ENCODE measurements at regions not wholly inside any gene's neighbourhood (a gene's known extent, or its start where the extent isn't known, plus 50 kb on each side); places are given as distances from the start of the nearest gene placed in this dataset.
A peak's percentile ranks its signal among the peaks of the same experiment; 100 is the strongest.

DNA sequence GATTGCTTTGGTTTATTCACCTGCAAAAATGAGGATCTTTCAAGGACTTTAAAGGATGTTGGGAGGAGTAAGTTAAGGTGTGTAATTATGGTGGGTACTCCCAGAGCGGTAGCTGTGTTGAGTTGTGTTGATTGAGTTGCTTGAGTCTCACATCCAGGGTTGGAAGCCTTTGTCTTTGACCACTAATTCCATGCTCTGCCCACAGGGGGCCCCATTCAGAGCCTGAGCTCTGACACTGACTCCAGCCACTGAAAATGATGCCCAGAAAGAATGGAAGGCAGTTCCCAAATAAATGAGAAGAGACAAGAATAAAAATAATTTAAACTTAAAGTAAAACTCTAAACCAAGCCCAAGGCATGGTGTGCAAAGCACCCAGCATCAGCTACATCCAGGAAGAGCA is 237.4 kb upstream of the PWP1 start:
- ATAC-seq = no peak
- DNase-seq = no peak
- intact Hi-C loops (cut with DNase I) = loop anchor here in 1 of 2 donors (10.0 kb wide), 1 partner anchor 157 kb away; no protein-coding TSS in a partner anchor

DNA sequence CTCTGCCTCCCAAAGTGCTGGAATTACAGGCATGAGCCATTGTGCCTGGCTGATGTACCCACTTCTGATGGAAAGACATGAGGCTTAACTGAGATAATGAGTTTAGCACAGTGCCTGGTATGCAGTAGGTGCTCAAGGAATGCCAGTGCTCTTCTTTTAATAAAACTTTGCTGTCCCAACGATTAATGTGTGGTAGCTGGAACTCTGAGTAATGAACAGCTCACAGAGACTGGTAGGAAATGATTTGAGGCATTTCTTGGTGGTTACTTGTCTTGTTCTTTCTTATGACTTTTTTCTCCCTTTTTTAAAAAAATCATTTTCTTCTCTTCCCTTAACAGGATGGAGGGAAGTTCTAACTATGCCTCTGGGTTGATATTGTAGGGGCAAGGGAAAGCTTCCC is 235.7 kb upstream of the PWP1 start:
- intact Hi-C loops (cut with DNase I) = loop anchor here in 1 of 2 donors (10.0 kb wide), 1 partner anchor 155 kb away; no protein-coding TSS in a partner anchor
- DNase-seq = no peak
- ATAC-seq = no peak

DNA sequence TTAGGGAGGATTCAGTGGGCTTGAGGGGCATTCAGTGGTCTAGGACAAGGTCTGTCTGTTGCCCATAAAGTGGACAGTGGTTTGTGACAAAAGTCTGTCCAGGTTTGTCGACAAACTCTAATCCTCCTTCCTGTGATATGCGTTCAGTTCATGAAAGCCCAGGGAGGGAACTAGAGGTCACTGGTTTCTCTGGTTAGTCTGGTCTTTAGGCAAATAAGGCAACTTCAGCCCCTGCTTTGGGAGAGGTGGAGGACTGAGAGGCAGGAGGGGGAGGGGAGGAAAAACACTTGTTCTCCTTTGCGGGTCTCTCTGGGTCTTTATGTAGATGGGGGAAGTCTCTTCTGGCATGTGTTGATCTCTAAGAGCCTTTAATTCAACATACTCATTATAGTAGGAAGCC is 235.1 kb upstream of the PWP1 start:
- intact Hi-C loops (cut with DNase I) = no loop called here

DNA sequence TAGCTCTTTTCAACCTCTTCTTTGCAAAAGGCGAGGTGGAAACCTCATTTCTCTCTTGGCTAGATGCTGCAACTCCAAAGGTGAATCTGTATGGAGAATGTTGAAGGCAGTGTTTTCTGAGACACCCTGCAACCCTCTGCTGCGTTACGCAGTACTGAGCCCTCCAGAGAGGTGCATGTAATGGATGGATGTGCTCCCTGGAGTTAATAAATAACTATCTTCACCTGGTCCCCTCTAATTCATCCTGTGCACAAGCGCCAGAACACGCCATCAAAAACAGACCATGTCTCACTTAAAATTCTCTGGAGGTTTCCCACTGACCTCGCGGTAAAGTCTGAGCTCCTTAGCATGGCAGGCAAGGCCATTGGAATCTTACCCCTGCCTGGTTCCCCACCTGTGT is 234.4 kb upstream of the PWP1 start:
- no peak for ATAC-seq
- DNase-seq = no peak
- intact Hi-C loops (cut with DNase I) = no loop called here

More for the DNA sequence above, 235.1 kb upstream of the PWP1 start:
- DNase-seq = no peak
- ATAC-seq = no peak

DNA sequence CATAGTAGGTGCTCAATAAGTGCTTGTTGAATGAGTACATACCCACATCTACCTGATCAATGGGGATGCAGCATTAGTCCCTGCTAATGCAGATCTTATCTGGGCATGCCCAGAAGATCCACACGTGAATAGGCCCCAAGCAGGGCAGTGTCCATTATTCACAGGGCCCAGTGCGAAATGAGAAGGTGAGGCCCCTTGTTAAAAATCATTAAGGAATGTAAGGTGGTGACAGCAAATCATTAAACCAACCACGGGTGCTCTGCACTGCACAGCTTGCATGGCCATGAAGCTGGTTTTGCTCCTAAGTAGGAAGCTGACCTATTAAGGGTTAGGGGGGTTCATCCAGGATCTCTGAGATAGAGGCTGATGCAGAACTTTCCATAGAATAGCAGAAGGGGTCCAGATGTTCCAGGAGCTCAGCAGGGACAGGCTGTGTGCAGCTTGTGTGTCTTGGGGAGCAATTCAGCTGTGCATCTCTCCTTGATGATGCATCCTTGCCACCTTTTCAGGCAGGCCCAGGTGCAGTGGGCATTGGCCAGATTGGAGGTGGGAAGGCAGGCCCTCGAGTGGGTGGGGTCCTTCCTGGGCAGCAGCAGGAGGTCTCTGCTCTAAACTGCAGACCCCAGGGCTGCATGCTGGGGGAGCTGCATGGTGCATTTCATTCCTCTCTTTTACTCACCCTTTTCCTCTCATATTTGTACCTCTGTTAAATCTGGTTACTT is 231.3 kb upstream of the PWP1 start:
- intact Hi-C loops (cut with DNase I) = no loop called here
- no peak for ATAC-seq

DNA sequence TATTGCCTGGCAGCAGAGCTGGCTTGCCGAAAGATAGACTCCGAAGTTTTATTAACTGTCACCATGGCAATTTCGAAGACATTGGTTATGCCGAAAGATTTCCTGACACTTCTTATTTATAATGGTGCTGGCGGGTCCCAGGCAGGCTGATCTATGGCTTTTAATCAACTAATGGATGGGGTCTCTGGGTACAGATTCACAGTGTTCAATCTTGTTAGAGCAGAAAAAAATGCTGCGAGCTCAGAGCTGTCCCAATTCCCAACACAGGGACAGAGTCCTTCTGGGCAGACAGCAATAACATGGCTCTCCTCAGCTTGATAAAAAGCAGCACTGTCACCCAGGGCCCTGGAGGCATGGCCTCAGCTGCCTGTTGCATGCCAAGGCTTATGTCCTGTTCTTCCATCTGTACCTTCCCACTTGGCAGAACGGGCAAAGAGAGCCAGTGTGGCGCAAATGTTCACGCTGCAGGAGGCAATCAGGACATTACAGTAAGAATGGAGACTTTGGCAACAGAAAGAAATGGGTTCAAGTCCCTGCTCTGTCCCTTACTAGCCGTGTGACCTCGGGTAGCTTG is 228.2 kb upstream of the PWP1 start:
- ATAC-seq (no peak), DNase-seq (no peak)
- intact Hi-C loops (cut with DNase I) = no loop called here

More for the DNA sequence above, 231.3 kb upstream of the PWP1 start:
- DNase-seq = no peak

DNA sequence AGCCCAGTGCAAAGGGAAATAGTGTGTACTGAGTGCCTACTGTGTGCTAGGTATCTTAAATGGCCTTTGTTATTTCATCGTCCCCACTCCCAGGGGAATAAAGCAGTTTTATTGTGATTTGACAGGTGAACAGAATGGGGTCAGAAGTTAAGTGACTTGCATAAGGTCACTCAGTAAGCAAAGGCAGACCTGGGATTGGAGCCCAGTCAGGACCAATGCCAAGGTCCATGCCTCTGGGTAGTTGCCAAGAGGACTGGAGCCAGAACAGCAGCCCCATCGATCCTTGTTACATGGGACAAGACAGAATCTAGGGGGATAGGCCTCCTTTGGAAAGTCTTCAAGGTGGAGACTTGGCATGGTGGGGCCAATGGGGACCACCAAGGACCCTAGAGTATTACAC is 227.4 kb upstream of the PWP1 start:
- ATAC-seq (no peak), DNase-seq (no peak)
- intact Hi-C loops (cut with DNase I) = no loop called here

DNA sequence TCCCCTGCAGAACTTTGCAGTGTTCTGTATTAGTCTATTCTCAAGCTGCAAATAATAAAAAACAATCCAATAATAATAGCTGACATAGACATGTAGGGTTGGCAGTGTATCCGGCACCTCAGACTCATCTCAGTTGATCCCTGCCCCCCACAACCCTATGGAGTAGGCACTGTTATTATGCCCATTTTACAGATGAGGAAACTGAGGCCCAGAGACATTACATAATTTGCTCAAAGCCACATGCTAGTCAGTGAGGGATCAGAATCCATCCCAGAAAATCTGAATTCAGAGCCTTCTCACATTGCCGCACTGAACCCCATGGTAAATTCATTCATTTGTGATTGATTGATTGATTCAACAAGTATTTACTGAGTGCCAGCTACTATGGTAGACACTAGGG is 226.6 kb upstream of the PWP1 start:
- ATAC-seq = no peak
- intact Hi-C loops (cut with DNase I) = no loop called here

DNA sequence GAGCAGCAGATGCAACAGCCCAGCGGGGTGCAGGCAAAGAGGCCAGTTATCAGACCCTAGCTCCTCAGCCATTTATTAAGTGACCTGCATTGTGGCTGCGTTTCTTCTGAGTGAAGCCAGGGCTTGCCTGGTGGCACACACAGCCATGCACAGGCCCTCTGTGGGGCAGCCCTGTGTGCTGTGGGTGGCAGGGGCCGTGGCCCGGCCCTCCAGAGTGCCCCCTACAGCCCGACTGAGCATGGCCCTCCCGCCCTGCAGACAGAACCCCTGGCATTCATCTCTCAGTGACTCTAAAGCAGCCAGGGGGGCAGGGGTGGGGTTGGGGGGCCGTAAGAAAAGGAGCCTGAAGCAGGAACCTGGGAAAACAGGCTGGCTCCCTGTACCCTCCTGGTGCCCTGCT is 226.0 kb upstream of the PWP1 start:
- DNase-seq (no peak), ATAC-seq (no peak)
- intact Hi-C loops (cut with DNase I) = no loop called here

More for the DNA sequence above, 226.6 kb upstream of the PWP1 start:
- no peak for DNase-seq

DNA sequence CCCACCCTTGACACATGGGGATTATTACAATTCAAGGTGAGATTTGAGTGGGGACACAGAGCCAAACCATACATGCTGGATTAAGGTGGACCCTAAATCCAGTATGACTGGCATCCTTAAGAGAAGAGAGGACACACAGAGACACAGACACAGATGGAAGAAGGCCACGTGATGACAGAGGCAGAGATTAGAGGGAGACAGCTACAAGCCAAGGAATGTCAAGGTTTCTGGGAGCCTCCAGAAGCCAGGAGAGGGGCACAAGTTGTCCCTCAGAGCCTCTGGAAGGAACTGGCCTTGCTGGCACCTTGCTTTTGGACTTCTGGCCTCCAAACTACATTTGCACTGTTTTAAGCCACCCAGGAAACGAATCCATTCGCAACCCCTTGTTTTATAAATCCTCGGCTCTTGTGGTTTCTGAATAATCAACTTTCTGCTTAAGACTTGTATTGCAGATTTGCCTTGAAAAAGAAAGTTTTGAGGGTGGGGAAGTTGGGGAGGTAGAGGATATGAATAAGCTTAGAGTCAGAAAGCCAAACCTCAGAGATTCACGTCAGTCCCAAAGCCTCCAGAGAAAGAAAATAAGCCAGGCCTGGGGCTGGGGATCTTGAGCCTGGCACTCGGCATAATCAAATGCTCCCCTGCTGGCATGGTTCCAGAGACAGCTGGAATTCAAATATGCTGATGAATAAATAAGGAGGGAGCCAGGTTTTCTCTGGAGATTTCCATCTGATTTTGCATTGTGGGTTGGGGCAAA is 224.2 kb upstream of the PWP1 start:
- intact Hi-C loops (cut with DNase I) = no loop called here
- no peak for DNase-seq
- peak in 1 of 2 donors; percentile 47 for ATAC-seq

DNA sequence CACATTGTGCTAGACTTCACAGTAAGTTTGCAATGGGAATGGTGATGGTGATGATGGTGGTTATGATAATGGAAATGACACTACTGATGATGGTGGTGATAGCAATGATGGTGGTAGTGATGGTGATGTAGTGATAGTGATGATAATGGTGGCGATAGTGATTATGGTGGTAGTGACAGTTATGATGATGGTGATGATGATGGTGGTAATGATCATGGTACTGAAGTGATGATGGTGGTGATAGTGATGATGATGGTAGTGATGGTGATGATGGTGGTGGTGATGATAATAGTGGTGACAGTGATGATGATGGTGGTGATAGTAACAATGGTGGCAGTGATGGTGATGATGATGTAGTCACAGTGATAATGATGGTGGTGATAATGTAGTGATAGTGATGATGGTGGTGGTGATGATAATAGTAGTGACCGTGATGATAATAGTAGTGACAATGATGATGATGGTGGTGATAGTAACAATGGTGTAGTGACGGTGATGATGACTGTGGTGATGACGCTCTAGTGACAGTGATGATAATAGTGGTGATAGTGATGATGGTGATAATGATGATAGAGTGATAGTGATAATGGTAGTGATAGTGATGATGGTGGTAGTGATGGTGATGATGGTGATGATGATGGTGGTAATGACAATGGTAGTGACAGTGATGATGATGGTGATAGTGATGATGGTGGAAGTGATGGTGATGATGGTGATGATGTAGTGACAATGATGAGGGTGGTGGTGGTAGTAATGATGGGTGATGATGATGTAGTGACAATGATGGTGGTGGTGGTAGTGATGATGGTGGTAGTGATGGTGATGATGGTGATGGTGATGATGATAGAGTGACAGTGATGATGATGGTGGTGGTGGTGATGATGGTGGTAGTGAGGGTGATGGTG is 222.9 kb upstream of the PWP1 start:
- intact Hi-C loops (cut with DNase I) = no loop called here
- DNase-seq = no peak
- ATAC-seq = no peak

DNA sequence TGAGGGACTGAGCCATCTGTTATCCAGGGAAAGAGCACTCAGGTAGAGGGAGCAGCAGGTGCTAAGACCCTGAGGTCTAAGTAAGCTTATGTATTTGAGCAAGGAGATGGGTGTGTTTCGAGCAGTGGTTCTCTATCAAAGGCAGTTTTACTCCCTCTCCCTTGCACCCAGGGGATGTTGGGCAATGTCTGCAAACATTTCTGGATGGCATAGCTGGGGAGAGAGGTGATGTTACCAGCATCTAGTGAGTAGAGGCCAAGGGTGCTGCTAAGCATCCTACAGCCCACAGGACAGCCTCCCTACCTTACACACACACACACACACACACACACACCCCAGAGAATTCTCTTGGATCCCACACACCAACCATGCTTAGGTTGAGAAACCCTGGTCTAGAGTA is 221.0 kb upstream of the PWP1 start:
- ATAC-seq (no peak), DNase-seq (no peak)
- intact Hi-C loops (cut with DNase I) = no loop called here

DNA sequence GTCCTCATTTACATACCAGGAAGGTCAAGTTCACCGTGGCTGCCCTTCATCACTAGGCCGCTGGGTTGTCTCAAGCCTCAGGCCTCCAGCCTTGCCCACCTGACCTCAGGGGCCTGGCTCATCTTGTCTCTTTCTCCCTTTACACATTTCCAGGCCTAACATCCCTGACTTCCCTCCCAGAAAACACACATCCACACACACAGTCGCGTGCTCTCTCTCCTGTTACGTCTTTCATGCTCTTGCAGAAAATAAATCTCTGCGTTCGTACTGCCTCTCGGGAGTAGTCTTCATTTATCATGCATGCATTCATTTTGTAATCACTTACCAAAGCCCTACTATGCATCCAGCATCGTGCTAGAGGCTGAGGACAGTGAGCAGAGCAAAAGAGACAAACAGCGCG is 220.0 kb upstream of the PWP1 start:
- DNase-seq (no peak), ATAC-seq (no peak)
- intact Hi-C loops (cut with DNase I) = no loop called here

DNA sequence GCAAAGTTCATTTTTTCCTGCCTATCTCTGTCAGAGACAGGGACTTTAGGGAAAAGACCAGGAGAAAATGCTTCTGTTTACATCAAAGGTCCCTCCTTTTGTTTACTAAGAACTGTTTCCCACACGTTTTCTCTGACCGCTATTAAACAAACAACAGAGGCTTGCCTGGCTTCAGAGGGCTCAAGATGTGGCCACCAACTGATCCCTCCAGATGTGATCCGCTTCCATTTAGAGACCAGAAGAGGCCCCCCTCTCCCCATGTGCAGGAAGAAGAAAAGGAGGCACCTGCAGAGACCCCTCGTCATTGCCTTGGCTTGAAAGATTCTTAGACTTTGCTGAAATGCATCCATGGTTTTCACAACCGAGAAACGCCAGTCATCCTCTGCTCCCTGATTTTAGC is 217.9 kb upstream of the PWP1 start:
- DNase-seq (no peak), ATAC-seq (no peak)
- intact Hi-C loops (cut with DNase I) = no loop called here

DNA sequence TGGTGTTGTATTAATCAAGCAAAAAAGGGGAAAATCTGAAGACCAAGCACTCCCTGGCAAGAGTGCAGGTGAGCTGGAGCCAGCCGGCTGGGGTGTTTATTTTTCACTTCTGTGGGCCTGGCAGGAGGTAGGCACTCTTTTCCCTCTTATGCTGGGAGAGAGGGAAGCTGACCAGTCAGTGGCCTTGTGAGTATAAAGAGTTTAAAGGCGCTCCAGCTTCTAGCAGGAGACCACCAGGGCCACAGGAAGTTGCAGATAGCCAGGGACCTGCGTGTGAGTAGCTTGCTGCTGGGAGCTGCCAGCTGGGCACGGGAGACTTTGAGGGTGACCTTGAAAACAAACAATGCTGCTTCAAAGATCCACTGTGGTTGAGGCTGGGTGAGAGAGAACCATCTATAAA is 217.4 kb upstream of the PWP1 start:
- intact Hi-C loops (cut with DNase I) = no loop called here
- no peak for DNase-seq
- no peak for ATAC-seq

DNA sequence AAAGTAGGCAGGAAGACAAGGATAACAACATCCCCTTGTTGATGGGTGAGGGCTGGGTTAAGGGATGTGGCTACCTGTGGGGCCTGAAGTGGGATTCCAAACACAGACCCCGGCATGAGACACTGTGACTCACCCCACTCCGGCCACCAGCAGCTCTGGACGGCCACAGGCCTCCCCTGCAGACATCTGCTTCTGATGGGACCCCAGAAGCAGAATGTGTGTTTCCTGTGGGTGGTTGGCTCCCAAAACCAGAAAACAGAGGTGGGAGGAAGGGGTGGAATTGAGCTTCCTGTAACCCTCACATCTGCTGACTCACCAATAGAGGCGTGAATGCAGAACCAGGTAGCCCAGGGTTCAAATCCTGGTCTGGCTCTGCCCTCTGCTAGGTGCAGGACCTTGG is 216.6 kb upstream of the PWP1 start:
- intact Hi-C loops (cut with DNase I) = no loop called here
- no peak for DNase-seq
- ATAC-seq = no peak

DNA sequence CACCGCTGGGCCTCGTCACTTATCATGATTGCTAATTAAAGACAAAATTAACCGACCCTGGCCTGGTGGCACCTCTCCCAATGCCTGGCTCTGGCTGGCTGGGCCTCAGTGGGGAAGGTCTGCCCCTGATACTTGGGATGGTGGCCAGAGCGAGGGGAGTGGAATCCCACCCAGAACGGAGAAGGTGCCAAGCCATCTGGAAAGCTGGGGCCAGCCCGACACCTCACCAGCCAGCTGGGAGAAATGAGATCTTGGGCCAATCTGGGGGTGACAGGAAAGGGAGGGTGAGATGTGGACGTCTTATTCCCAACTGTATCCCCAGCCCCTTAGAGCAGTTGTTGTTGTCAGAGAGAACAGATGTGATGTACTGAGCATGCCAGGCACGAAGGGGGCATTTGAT is 215.0 kb upstream of the PWP1 start:
- intact Hi-C loops (cut with DNase I) = no loop called here
- ATAC-seq (no peak), DNase-seq (no peak)

DNA sequence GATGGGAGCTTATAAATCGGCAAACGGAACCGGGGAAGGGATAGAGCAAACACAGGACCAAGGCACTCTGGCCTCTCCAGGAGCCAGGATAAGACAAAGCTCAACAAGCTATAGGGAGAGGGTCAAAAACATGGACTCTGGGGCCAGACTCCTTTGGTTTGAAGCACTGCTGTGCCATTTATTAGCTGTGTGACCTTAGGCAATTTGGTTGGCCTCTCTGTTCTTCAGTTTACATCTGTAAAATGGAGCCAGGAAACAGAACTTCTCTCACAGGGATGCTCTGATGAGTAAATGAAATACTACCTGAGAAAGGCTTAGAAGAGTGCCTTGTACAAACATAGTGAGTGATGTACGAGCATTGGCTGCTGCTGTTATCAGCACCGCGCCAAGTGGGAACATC is 213.3 kb upstream of the PWP1 start:
- DNase-seq (no peak), ATAC-seq (no peak)
- intact Hi-C loops (cut with DNase I) = no loop called here

DNA sequence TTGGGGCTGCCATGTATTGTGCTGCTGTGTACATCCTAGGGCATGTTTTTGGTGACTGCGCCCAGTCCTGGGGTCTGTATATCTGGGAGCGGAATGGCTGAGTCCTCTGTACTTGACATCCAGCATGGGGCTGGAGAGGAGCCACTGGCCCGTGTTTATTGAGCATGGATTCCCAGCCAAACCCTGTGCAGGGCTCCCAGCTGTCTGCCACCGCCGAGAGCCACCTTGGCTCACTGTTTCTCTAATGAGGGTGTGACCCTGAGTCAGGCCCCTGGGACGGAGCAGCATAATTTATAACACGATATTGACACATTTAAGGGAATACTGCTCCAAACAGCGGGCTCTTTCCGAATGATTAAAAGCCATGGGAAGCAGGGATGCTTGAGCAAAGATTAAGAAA is 211.5 kb upstream of the PWP1 start:
- DNase-seq (no peak), ATAC-seq (no peak)
- intact Hi-C loops (cut with DNase I) = no loop called here

Data from left cardiac atrium (tissue), 4 donors.